ENCODE measurements at regions not wholly inside any gene's neighbourhood (a gene's known extent, or its start where the extent isn't known, plus 50 kb on each side); places are given as distances from the start of the nearest gene placed in this dataset.

GRCh38 chr6:143616741-143617140, 61.0 kb upstream of the PHACTR2 start:
- no peak overlapping the region for H3K4me3 ChIP-seq
- no peaks in the 10 kb centered on the region for H3K4me1 ChIP-seq
- ATAC-seq (no peak), DNase-seq (no peak)
- TF ChIP-seq POLR2A (IDR thresholded peaks at IDR 0.05) = no peak
- no peak for TF ChIP-seq CTCF (IDR thresholded peaks at IDR 0.05 in 4 of 5, conservative IDR thresholded peaks at IDR 0.05 in 1 of 5)
- intact Hi-C loops (cut with DNase I; ENCODE audit: low total_unique reads) = no loop called here
- H3K9me3 ChIP-seq = no peaks in the 10 kb centered on the region
- no peaks in the 10 kb centered on the region for H3K36me3 ChIP-seq
- in situ Hi-C loops (cut with MboI; ENCODE audit: low sequenced_read_pairs in 4 of 4) = no loop called here
- H3K27ac ChIP-seq = no peak overlapping the region
- no peaks in the 10 kb centered on the region for H3K27me3 ChIP-seq

GRCh38 chr6:143615785-143616184, 62.0 kb upstream of the PHACTR2 start:
- intact Hi-C loops (cut with DNase I; ENCODE audit: low total_unique reads) = no loop called here
- no peak for DNase-seq
- H3K4me1 ChIP-seq = no peaks in the 10 kb centered on the region
- H3K9me3 ChIP-seq = no peaks in the 10 kb centered on the region
- H3K27me3 ChIP-seq = no peaks in the 10 kb centered on the region
- TF ChIP-seq CTCF (IDR thresholded peaks at IDR 0.05 in 4 of 5, conservative IDR thresholded peaks at IDR 0.05 in 1 of 5) (no peak), POLR2A (IDR thresholded peaks at IDR 0.05) (no peak)
- no peak overlapping the region for H3K4me3 ChIP-seq
- in situ Hi-C loops (cut with MboI; ENCODE audit: low sequenced_read_pairs in 4 of 4) = no loop called here
- no peaks in the 10 kb centered on the region for H3K36me3 ChIP-seq
- no peak for ATAC-seq
- no peak overlapping the region for H3K27ac ChIP-seq

- peak overlapping the region in 1 of 4 donors; percentile 15 for H3K4me3 ChIP-seq
- no peak for TF ChIP-seq CTCF (IDR thresholded peaks at IDR 0.05 in 4 of 5, conservative IDR thresholded peaks at IDR 0.05 in 1 of 5)
- TF ChIP-seq POLR2A (IDR thresholded peaks at IDR 0.05) = no peak
- no peak for ATAC-seq
- no peak overlapping the region for H3K27ac ChIP-seq
- H3K9me3 ChIP-seq = no peaks in the 10 kb centered on the region
- DNase-seq = no peak
- no peaks in the 10 kb centered on the region for H3K36me3 ChIP-seq
- no peaks in the 10 kb centered on the region for H3K27me3 ChIP-seq
- no peaks in the 10 kb centered on the region for H3K4me1 ChIP-seq
- intact Hi-C loops (cut with DNase I; ENCODE audit: low total_unique reads) (no loop called here), in situ Hi-C loops (cut with MboI; ENCODE audit: low sequenced_read_pairs in 4 of 4) (no loop called here)
Observed at GRCh38 chr6:143614235-143614634, 63.5 kb upstream of the PHACTR2 start.

GRCh38 chr6:143613749-143614148, 64.0 kb upstream of the PHACTR2 start:
- no peaks in the 10 kb centered on the region for H3K9me3 ChIP-seq
- in situ Hi-C loops (cut with MboI; ENCODE audit: low sequenced_read_pairs in 4 of 4) (no loop called here), intact Hi-C loops (cut with DNase I; ENCODE audit: low total_unique reads) (no loop called here)
- H3K4me3 ChIP-seq = peak overlapping the region in 1 of 4 donors; percentile 15
- no peaks in the 10 kb centered on the region for H3K4me1 ChIP-seq
- H3K27ac ChIP-seq = no peak overlapping the region
- no peaks in the 10 kb centered on the region for H3K27me3 ChIP-seq
- no peak for TF ChIP-seq POLR2A (IDR thresholded peaks at IDR 0.05)
- TF ChIP-seq CTCF (IDR thresholded peaks at IDR 0.05 in 4 of 5, conservative IDR thresholded peaks at IDR 0.05 in 1 of 5) = no peak
- DNase-seq (no peak), ATAC-seq (no peak)
- H3K36me3 ChIP-seq = no peaks in the 10 kb centered on the region

GRCh38 chr6:143612186-143612585, 65.6 kb upstream of the PHACTR2 start:
- no peak for ATAC-seq
- Histone ChIP-seq H3K9me3 (no peaks in the 10 kb centered on the region), H3K27ac (no peak overlapping the region), H3K36me3 (no peaks in the 10 kb centered on the region), H3K27me3 (no peaks in the 10 kb centered on the region), H3K4me1 (no peaks in the 10 kb centered on the region), H3K4me3 (no peak overlapping the region)
- intact Hi-C loops (cut with DNase I; ENCODE audit: low total_unique reads) = no loop called here
- TF ChIP-seq CTCF (IDR thresholded peaks at IDR 0.05 in 4 of 5, conservative IDR thresholded peaks at IDR 0.05 in 1 of 5) (no peak), POLR2A (IDR thresholded peaks at IDR 0.05) (no peak)
- in situ Hi-C loops (cut with MboI; ENCODE audit: low sequenced_read_pairs in 4 of 4) = no loop called here
- no peak for DNase-seq
